ENCODE measurements at regions not wholly inside any gene's neighbourhood (a gene's known extent, or its start where the extent isn't known, plus 50 kb on each side); places are given as distances from the start of the nearest gene placed in this dataset.

DNA sequence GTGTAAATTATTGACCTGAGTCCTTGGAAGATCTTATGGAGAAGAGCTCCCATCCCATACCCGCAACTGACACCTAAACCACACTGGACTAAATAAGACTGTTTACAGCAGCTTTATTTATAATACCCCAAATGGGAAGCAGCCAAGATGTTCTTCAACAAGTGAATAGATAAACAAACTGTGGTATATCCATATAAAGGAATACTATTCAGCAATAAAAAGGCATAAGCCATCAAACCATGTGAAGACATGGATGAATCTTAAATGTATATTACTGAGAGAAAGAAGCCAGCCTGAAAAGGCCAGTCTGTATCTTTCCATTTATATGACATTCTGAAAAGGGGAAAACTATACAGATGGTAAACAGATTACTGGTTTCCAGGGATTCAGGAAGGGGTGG lies 212.7 kb downstream of the TPBG start:
- TF ChIP-seq, protein P1, sequence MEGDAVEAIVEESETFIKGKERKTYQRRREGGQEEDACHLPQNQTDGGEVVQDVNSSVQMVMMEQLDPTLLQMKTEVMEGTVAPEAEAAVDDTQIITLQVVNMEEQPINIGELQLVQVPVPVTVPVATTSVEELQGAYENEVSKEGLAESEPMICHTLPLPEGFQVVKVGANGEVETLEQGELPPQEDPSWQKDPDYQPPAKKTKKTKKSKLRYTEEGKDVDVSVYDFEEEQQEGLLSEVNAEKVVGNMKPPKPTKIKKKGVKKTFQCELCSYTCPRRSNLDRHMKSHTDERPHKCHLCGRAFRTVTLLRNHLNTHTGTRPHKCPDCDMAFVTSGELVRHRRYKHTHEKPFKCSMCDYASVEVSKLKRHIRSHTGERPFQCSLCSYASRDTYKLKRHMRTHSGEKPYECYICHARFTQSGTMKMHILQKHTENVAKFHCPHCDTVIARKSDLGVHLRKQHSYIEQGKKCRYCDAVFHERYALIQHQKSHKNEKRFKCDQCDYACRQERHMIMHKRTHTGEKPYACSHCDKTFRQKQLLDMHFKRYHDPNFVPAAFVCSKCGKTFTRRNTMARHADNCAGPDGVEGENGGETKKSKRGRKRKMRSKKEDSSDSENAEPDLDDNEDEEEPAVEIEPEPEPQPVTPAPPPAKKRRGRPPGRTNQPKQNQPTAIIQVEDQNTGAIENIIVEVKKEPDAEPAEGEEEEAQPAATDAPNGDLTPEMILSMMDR (IDR thresholded peaks at IDR 0.05) = no peak
- TF ChIP-seq POLR2A (IDR thresholded peaks at IDR 0.05) (no peak), POLR2AphosphoS5 (IDR thresholded peaks at IDR 0.05) (no peak)

Measured in suprapubic skin (tissue), 4 donors.